C4-2B (cell line): ENCODE measurements at regions not wholly inside any gene's neighbourhood (a gene's known extent, or its start where the extent isn't known, plus 50 kb on each side); places are given as distances from the start of the nearest gene placed in this dataset.

ENCODE experiments used
- CTCF ChIP-seq: fragments of 450-650 bp; conservative IDR thresholded peaks from 2 replicates; pipeline ENCODE4 v1.5.1; 2017; ENCODE audit warnings: mild to moderate bottlenecking
- ZFX ChIP-seq: fragments of 450-650 bp; IDR thresholded peaks from 2 replicates; pipeline ENCODE4 v1.6.1; 2017

GRCh38 chrX:39399387-39399786, 598.1 kb downstream of the MID1IP1 start:
- TF ChIP-seq CTCF, result no peak
- no peak for TF ChIP-seq ZFX
